ENCODE measurements at regions not wholly inside any gene's neighbourhood (a gene's known extent, or its start where the extent isn't known, plus 50 kb on each side); places are given as distances from the start of the nearest gene placed in this dataset.

- H3K27me3 Mint-ChIP-seq (ENCODE audit: low read depth in 3 of 3), result peaks cover 14 to 22% (median 21%) of the 10 kb centered on the region in 3 donors
Observed at GRCh38 chr17:34478244-34478643, 101.1 kb upstream of the TMEM132E start.

GRCh38 chr17:34475296-34475695, 104.1 kb upstream of the TMEM132E start:
- intact Hi-C loops (cut with micrococcal nuclease), result no loop called here
- H3K27ac ChIP-seq (ENCODE audit: low read depth in 1 of 2, low read length in 2 of 2), result no peak overlapping the region
- Mint-ChIP-seq H3K4me1 (peaks cover 1% of the 10 kb centered on the region), H3K27ac (no peak overlapping the region), H3K4me3 (no peak overlapping the region), H3K36me3 (no peaks in the 10 kb centered on the region), H3K9me3 (no peaks in the 10 kb centered on the region), H3K27me3 (ENCODE audit: low read depth in 3 of 3) (peaks cover 8 to 19% (median 13%) of the 10 kb centered on the region in 3 donors)
- no peaks in the 10 kb centered on the region for H3K36me3 ChIP-seq (replicated peaks in 1 of 2; ENCODE audit: control insufficient read depth in 1 of 2, insufficient read depth in 2 of 2, low read length in 2 of 2)
- no peak for TF ChIP-seq CTCF (IDR thresholded peaks at IDR 0.05)
- DNase-seq, result no peak
- H2AFZ ChIP-seq (ENCODE audit: insufficient read depth, low read depth, low read length, poor library complexity, severe bottlenecking), result no peak overlapping the region
- H3K79me2 ChIP-seq (ENCODE audit: insufficient read depth, low read length), result no peaks in the 10 kb centered on the region
- peaks cover 0 to 8% of the 10 kb centered on the region in 2 donors for H3K27me3 ChIP-seq (ENCODE audit: control insufficient read depth in 2 of 2, insufficient read depth in 2 of 2, low read length in 2 of 2)
- H3K4me1 ChIP-seq (ENCODE audit: control insufficient read depth in 1 of 2, insufficient read depth in 2 of 2, low read length in 2 of 2), result no peaks in the 10 kb centered on the region
- H3K9me3 ChIP-seq (replicated peaks in 1 of 2; ENCODE audit: control insufficient read depth in 1 of 2, insufficient read depth in 1 of 2, low read length in 2 of 2), result no peaks in the 10 kb centered on the region
- no peak overlapping the region for H3K4me3 ChIP-seq (replicated peaks in 1 of 3; ENCODE audit: low read depth in 2 of 3, low read length in 3 of 3)
- H3K9ac ChIP-seq (ENCODE audit: insufficient read depth, low read length, poor library complexity, severe bottlenecking), result no peak overlapping the region
- H3K4me2 ChIP-seq (replicated peaks; ENCODE audit: extremely low read depth, low read length, poor library complexity, severe bottlenecking), result no peak overlapping the region
- no peaks in the 10 kb centered on the region for H4K20me1 ChIP-seq (ENCODE audit: insufficient read depth, low read length)
- 88% methylated on average over 4 of the region's 4 CpGs for WGBS (ENCODE audit: insufficient coverage)

More at GRCh38 chr17:34478244-34478643, 101.1 kb upstream of the TMEM132E start:
- Histone ChIP-seq H4K20me1 (ENCODE audit: insufficient read depth, low read length) (no peaks in the 10 kb centered on the region), H2AFZ (ENCODE audit: insufficient read depth, low read depth, low read length, poor library complexity, severe bottlenecking) (no peak overlapping the region), H3K27ac (ENCODE audit: low read depth in 1 of 2, low read length in 2 of 2) (no peak overlapping the region), H3K9ac (ENCODE audit: insufficient read depth, low read length, poor library complexity, severe bottlenecking) (no peak overlapping the region), H3K4me2 (replicated peaks; ENCODE audit: extremely low read depth, low read length, poor library complexity, severe bottlenecking) (no peak overlapping the region), H3K79me2 (ENCODE audit: insufficient read depth, low read length) (no peaks in the 10 kb centered on the region), H3K4me1 (ENCODE audit: control insufficient read depth in 1 of 2, insufficient read depth in 2 of 2, low read length in 2 of 2) (no peaks in the 10 kb centered on the region), H3K36me3 (replicated peaks in 1 of 2; ENCODE audit: control insufficient read depth in 1 of 2, insufficient read depth in 2 of 2, low read length in 2 of 2) (no peaks in the 10 kb centered on the region), H3K4me3 (replicated peaks in 1 of 3; ENCODE audit: low read depth in 2 of 3, low read length in 3 of 3) (no peak overlapping the region), H3K27me3 (ENCODE audit: control insufficient read depth in 2 of 2, insufficient read depth in 2 of 2, low read length in 2 of 2) (peaks cover 2 to 8% of the 10 kb centered on the region in 2 donors), H3K9me3 (replicated peaks in 1 of 2; ENCODE audit: control insufficient read depth in 1 of 2, insufficient read depth in 1 of 2, low read length in 2 of 2) (no peaks in the 10 kb centered on the region)
- intact Hi-C loops (cut with micrococcal nuclease), result no loop called here
- no peak for DNase-seq
- TF ChIP-seq CTCF (IDR thresholded peaks at IDR 0.05), result no peak
- Mint-ChIP-seq H3K4me3 (no peak overlapping the region), H3K27ac (no peak overlapping the region), H3K36me3 (no peaks in the 10 kb centered on the region), H3K4me1 (peaks cover 1% of the 10 kb centered on the region), H3K9me3 (peaks cover 0 to 2% (median 0%) of the 10 kb centered on the region in 7 donors)
- WGBS (ENCODE audit: insufficient coverage), result no CpG with 5 or more reads among the region's 3 CpGs

Data from CD14-positive monocyte (primary cell).